ENCODE measurements at regions not wholly inside any gene's neighbourhood (a gene's known extent, or its start where the extent isn't known, plus 50 kb on each side); places are given as distances from the start of the nearest gene placed in this dataset.

GRCh38 chr4:43898836-43899235, 549.8 kb downstream of the KCTD8 start:
- TF ChIP-seq CTCF (IDR thresholded peaks at IDR 0.05) = no peak
- no peak for TF ChIP-seq POLR2AphosphoS5 (IDR thresholded peaks at IDR 0.05)
- no peak for TF ChIP-seq POLR2A (IDR thresholded peaks at IDR 0.05)

Measured in sigmoid colon (tissue), 4 donors.